ENCODE measurements at regions not wholly inside any gene's neighbourhood (a gene's known extent, or its start where the extent isn't known, plus 50 kb on each side); places are given as distances from the start of the nearest gene placed in this dataset.

- no peaks in the 10 kb centered on the region for H3K36me3 Mint-ChIP-seq
- no peak for TF ChIP-seq CTCF (IDR thresholded peaks at IDR 0.05; ENCODE audit: unreplicated experiment)
- no peaks in the 10 kb centered on the region for H3K27me3 Mint-ChIP-seq (ENCODE audit: low read depth)
- no peak overlapping the region for H3K4me3 Mint-ChIP-seq
- peaks cover 11% of the 10 kb centered on the region for H3K4me1 Mint-ChIP-seq
- no peaks in the 10 kb centered on the region for H3K9me3 Mint-ChIP-seq
- no peak for DNase-seq (ENCODE audit: low spot score in 2 of 2, unreplicated experiment in 2 of 2)
- H3K27ac Mint-ChIP-seq: no peak overlapping the region
Measured at GRCh38 chr3:193836918-193837317, 243.9 kb downstream of the OPA1 start.

- H3K36me3 Mint-ChIP-seq: no peaks in the 10 kb centered on the region
- DNase-seq (ENCODE audit: low spot score in 2 of 2, unreplicated experiment in 2 of 2): no peak
- no peak overlapping the region for H3K4me3 Mint-ChIP-seq
- H3K9me3 Mint-ChIP-seq: no peaks in the 10 kb centered on the region
- no peak for TF ChIP-seq CTCF (IDR thresholded peaks at IDR 0.05; ENCODE audit: unreplicated experiment)
- H3K27ac Mint-ChIP-seq: no peak overlapping the region
- H3K27me3 Mint-ChIP-seq (ENCODE audit: low read depth): no peaks in the 10 kb centered on the region
- H3K4me1 Mint-ChIP-seq: peaks cover 10% of the 10 kb centered on the region
Measured at GRCh38 chr3:193837347-193837827, 244.4 kb downstream of the OPA1 start.

- no peak overlapping the region for H3K4me3 Mint-ChIP-seq
- H3K27me3 Mint-ChIP-seq (ENCODE audit: low read depth): no peaks in the 10 kb centered on the region
- H3K36me3 Mint-ChIP-seq: no peaks in the 10 kb centered on the region
- H3K9me3 Mint-ChIP-seq: no peaks in the 10 kb centered on the region
- H3K4me1 Mint-ChIP-seq: peaks cover 25% of the 10 kb centered on the region
- H3K27ac Mint-ChIP-seq: no peak overlapping the region
- DNase-seq (ENCODE audit: low spot score in 2 of 2, unreplicated experiment in 2 of 2): no peak
- TF ChIP-seq CTCF (IDR thresholded peaks at IDR 0.05; ENCODE audit: unreplicated experiment): no peak
Measured at GRCh38 chr3:193840111-193840641, 247.2 kb downstream of the OPA1 start.

GRCh38 chr3:193841581-193841980 is 248.6 kb downstream of the OPA1 start:
- TF ChIP-seq CTCF (IDR thresholded peaks at IDR 0.05; ENCODE audit: unreplicated experiment): no peak
- H3K9me3 Mint-ChIP-seq: no peaks in the 10 kb centered on the region
- DNase-seq (ENCODE audit: low spot score in 2 of 2, unreplicated experiment in 2 of 2): no peak
- H3K36me3 Mint-ChIP-seq: no peaks in the 10 kb centered on the region
- H3K4me1 Mint-ChIP-seq: peaks cover 25% of the 10 kb centered on the region
- no peak overlapping the region for H3K27ac Mint-ChIP-seq
- H3K27me3 Mint-ChIP-seq (ENCODE audit: low read depth): no peaks in the 10 kb centered on the region
- H3K4me3 Mint-ChIP-seq: no peak overlapping the region

- H3K27ac Mint-ChIP-seq: peak overlapping the region; percentile 74
- H3K4me3 Mint-ChIP-seq: no peak overlapping the region
- H3K4me1 Mint-ChIP-seq: peaks cover 23% of the 10 kb centered on the region
- H3K36me3 Mint-ChIP-seq: no peaks in the 10 kb centered on the region
- no peaks in the 10 kb centered on the region for H3K27me3 Mint-ChIP-seq (ENCODE audit: low read depth)
- no peak for TF ChIP-seq CTCF (IDR thresholded peaks at IDR 0.05; ENCODE audit: unreplicated experiment)
- no peaks in the 10 kb centered on the region for H3K9me3 Mint-ChIP-seq
- no peak for DNase-seq (ENCODE audit: low spot score in 2 of 2, unreplicated experiment in 2 of 2)
Measured at GRCh38 chr3:193842029-193842798, 249.2 kb downstream of the OPA1 start.
